HG03460 (cell line): ENCODE measurements at regions not wholly inside any gene's neighbourhood (a gene's known extent, or its start where the extent isn't known, plus 50 kb on each side); places are given as distances from the start of the nearest gene placed in this dataset.
"Not testable (repeated sequence)": the region's sequence is repeated elsewhere in the genome, so short reads cannot be mapped to it uniquely, and the experiment has no call there.

Experiments
- ATAC-seq: cut with Tn5 transposase; IDR thresholded peaks from one replicate; pipeline ENCODE4 v1.9.1; 2021; ENCODE audit not compliant: unreplicated experiment

GRCh38 chr15:62320259-62320658, 155.2 kb upstream of the C2CD4B start:
- ATAC-seq: no peak

- ATAC-seq: no peak
These were observed 158.3 kb upstream of the C2CD4B start for GRCh38 chr15:62323353-62323890.

- ATAC-seq: no peak
These were observed 159.3 kb upstream of the C2CD4B start for GRCh38 chr15:62324382-62324781.

- no peak for ATAC-seq
These were observed 160.5 kb upstream of the C2CD4B start for GRCh38 chr15:62325597-62325996.

- no peak for ATAC-seq
These were observed 161.5 kb upstream of the C2CD4B start for GRCh38 chr15:62326460-62327011.

- no peak for ATAC-seq
These were observed 162.3 kb upstream of the C2CD4B start for GRCh38 chr15:62327406-62327805.

DNA sequence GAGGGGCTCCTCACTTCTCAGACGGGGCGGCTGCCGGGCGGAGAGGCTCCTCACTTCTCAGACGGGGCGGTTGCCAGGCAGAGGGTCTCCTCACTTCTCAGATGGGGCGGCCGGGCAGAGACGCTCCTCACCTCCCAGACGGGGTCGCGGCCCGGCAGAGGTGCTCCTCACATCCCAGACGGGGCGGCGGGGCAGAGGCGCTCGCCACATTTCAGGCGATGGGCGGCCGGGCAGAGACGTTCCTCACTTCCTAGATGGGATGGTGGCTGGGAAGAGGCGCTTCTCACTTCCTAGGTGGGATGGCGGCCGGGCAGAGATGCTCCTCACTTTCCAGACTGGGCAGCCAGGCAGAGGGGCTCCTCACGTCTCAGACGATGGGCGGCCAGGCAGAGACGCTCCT, 167.4 kb upstream of the C2CD4B start:
- ATAC-seq: not testable (repeated sequence)

DNA sequence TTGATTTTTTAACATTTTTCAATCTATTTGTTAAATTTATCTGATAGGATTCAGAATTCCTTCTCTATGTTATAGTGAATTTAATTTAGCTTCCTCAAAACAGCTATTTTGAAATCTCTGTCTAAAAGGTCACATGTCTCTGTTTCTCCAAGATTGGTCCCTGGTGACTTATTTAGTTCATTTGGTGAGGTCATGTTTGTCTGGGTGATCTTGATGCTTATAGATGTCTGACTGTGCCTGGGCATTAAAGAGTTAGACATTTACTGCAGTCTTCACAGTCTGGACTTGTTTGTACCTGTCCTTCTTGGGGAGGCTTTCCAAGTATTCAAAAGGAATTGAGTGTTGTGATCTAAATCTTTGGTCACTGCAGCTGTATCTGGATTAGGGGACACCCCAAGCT, 169.5 kb upstream of the C2CD4B start:
- no peak for ATAC-seq

- ATAC-seq: no peak
These were observed 172.8 kb upstream of the C2CD4B start for GRCh38 chr15:62337934-62338333.

DNA sequence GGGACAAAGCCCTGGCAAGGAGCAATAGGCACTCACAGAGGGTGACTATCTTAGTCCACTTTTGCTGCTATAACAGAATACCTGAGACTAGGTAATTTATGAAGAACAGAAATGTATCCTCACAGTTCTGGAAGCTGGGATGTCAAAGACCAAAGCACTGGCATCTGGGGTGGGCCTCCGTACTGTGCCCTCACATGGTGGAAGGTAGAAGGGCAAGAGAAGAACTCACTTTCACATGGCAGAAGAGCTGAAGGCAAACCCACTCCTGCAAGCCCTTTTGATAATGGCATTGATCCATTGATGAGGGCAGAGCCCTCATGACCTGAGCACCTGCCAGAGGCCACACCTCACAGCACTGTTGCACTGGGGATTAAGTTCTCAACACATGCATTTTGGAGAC, 173.4 kb upstream of the C2CD4B start:
- no peak for ATAC-seq

DNA sequence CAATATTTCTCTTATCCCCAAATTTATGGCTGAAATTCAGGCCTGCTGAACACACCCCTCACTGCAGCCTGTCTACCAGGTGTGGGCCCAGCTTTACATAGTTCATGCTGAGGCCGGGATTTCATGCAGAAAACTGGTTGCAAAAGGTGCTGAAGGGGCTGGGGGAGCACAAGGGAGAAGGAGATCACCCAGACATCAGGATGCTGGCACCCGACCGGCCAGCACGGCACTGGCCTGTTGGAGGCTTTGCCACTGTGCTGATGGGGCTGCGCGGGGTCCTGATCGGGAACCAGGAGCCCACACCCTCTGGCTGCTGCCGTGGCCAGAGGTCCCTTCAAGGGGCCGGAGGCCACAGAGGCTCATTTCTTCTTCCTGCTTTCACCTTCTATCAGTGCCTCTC, 177.9 kb upstream of the C2CD4B start:
- ATAC-seq: no peak

GRCh38 chr15:62343397-62343796, 178.3 kb upstream of the C2CD4B start:
- no peak for ATAC-seq

DNA sequence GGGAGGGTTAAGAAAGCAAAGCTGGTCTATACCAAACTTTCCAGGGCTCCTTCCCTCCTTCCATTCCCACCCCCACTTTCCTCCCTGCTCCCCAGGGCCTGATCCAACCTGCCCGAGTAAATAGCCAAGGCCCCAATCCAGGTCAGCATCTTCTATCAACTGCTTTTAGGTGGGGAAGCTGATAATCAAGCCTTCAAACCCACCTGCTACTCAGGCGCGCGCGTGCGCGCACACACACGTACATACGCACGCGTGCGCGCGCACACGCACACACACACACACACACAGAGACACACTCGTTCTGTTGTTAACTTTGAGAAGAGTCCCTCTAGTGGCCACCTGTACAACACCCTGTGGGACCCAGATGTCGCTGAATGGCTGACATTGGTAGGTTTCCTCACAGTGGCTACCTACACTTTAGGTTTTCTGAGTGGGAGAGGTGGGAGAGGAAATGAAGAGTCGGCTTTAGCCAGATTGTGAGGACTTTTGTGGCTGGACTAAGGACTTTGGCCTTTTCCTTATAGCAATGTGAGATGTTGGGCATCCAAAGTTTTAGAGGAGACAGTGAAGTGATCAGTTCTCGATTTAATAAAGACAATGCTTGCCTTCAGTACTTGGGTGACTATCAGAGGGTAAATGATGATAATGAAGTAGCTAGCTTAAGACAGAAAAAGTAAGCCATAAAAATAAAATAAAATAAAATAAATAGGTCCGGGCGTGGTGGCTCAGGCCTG, 179.9 kb upstream of the C2CD4B start:
- ATAC-seq: peak; percentile 84

GRCh38 chr15:62346168-62346567, 181.1 kb upstream of the C2CD4B start:
- ATAC-seq: no peak

GRCh38 chr15:62348118-62348517, 183.0 kb upstream of the C2CD4B start:
- no peak for ATAC-seq

- no peak for ATAC-seq
These were observed 183.5 kb upstream of the C2CD4B start for GRCh38 chr15:62348623-62349022.

DNA sequence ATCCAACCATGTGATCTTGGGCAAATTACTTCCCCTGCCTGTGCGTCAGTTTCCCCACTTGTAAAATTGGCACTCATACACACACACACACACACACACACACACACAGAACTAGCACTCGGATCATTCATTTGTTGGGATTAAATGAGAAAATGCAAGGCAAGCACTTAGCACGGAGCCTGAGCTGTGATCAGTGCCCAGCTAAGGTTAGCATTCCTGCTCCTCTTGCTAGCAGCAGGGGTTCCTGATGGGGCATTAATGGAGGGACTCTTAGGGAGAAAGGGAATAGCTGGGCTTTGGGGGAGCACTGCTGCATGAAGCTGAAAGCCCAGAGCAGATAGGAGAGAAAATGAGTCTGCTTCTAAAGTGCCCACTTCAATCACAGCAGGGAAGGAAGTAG, 187.7 kb upstream of the C2CD4B start:
- ATAC-seq: no peak

DNA sequence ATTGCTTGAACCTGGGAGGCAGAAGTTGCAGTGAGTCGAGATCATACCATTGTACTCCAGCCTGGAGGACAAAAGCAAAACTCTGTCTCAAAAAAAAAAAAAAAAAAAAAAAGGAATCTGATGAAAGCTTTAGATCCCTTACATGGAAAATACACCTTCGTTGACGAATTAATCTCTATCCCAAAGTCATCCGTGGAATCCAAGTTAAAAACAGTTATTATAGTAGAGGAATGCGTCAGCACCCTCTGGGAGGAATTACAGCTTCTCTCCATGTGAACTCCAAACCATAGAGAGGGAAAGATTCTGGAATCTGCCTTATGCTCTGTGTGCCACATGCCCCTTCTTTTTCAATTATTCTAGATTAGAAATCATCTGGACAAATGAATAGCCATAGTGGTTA, 192.3 kb upstream of the C2CD4B start:
- ATAC-seq: no peak

DNA sequence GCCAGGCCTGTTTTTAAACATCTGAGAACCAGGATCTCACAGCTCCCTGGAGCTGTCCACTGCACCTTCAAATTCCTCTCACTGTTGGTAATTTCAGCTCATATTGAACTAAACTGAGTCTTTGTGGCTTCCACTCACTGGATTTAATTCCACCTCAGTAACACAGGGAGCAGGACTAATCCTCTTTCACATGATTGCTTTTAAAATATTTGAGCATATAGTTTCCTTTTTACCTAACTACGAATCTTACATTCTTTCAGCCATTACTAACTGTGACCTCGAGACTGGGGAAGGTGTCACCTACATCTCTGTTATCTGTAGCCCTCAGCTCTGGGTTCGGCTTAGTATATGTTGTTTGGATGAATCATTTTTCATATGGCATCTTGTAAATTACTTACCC, 194.3 kb upstream of the C2CD4B start:
- ATAC-seq: no peak

DNA sequence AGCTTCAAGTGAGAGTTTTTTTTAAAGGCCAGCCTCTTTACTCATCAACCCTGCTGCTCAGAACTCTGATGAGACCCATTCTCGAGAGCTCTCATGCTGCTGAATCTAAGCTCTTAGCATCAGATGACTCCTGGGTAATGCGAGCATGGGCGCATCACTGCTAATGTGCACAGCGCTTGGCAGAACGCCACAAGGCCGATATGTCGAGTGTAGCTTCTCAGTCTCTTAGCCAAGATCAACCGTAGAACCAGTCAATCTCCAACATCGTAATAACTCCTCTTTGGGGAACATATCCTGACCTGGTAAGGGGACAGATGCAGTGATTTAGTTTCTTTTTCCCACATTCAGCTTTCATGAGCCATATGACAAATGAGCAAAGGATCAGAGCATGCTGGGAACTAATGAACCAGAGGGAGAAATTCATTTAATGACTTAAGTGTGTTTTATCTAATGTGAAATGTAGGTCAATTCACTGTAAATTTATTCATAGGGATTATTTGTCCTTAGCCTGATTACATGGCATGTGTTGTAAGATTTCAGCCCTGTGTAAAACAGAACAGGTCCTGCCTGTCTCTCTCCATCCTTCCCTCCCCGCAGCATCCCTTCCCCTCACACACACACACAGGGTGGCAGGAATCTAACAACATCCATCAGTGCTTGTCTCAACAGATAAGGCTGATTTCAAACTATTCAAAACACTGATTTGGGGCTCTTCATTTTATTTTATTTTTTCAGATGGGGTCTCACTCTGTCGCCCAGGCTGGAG, 195.4 kb upstream of the C2CD4B start:
- no peak for ATAC-seq

GRCh38 chr15:62362144-62362543, 197.1 kb upstream of the C2CD4B start:
- ATAC-seq: no peak

DNA sequence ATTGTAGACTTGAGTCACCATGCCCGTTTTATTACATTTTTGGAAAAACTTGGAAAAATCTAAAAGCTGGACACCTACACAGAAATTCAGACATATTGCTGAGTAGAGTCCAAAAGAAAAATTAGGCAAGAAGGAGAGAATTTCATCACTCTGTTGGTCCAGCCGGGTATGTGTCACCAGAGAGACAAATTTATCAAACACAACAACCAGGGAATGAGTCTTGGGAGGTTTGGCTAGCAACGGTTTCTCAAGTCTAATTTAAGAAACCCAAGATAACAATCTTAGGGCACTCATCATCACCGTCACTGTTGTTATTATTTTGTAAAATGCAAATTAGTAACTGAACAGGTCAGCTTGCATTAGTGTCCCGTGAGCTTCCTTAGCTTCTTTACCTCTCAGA, 197.5 kb upstream of the C2CD4B start:
- ATAC-seq: no peak
